IMR-90 (cell line): ENCODE measurements at regions not wholly inside any gene's neighbourhood (a gene's known extent, or its start where the extent isn't known, plus 50 kb on each side); places are given as distances from the start of the nearest gene placed in this dataset.

Source experiments
- ATAC-seq: fragments of 200-7000 bp; cut with Tn5 transposase; 2 replicates; pipeline ENCODE4 v1.9.1; 2020; ENCODE audit warnings: low read depth, mild to moderate bottlenecking, moderate library complexity
- BruUV-seq: library from RNA; stranded (reverse); fragments of 400-500 nt; replicated peaks from 2 replicates; lab custom pipeline; 2021; lab: Mats Ljungman, UMichigan
- CTCF ChIA-PET: fragments of 300-600 bp; formaldehyde crosslinking; extraction: SDS; loops from one replicate; lab custom pipeline; 2021; ENCODE audit warnings: antibody characterized with exemption; lab: Yijun Ruan, JAX
- POLR2A ChIA-PET: fragments of 300-600 bp; sonication (Branson Sonifier 250); formaldehyde crosslinking; loops from one replicate; lab custom pipeline; 2022; ENCODE audit warnings: antibody characterized with exemption; ENCODE audit not compliant: unreplicated experiment; lab: Charles Lee
- DNase-seq: peaks from one replicate; pipeline ENCODE4 v3.0.0; 2013
- H2AFZ ChIP-seq: replicated peaks from 2 replicates; pipeline ENCODE3; 2013; ENCODE audit warnings: low read length, mild to moderate bottlenecking; ENCODE audit not compliant: poor library complexity
- H2AK5ac ChIP-seq: 2 replicates; pipeline ENCODE4 v1.6.1; 2013; ENCODE audit warnings: low read depth, low read length, inconsistent platforms
- H2AK9ac ChIP-seq: replicated peaks from 2 replicates; pipeline ENCODE3; 2013; ENCODE audit warnings: mild to moderate bottlenecking, low read depth, low read length, moderate library complexity; ENCODE audit not compliant: poor library complexity
- H2BK120ac ChIP-seq: 2 replicates; pipeline ENCODE4 v1.6.1; 2013; ENCODE audit warnings: low read depth, low read length, inconsistent platforms
- H2BK15ac ChIP-seq: 3 replicates; pipeline ENCODE4 v1.6.1; 2013; ENCODE audit warnings: low read depth, low read length, inconsistent platforms
- H2BK20ac ChIP-seq: 2 replicates; pipeline ENCODE4 v1.6.1; 2013; ENCODE audit warnings: low read depth, mild to moderate bottlenecking, inconsistent platforms, low read length, moderate library complexity
- H2BK5ac ChIP-seq: 2 replicates; pipeline ENCODE4 v1.6.1; 2013; ENCODE audit warnings: mild to moderate bottlenecking, low read depth, low read length, inconsistent platforms; ENCODE audit not compliant: poor library complexity, severe bottlenecking
- H3K14ac ChIP-seq: replicated peaks from 2 replicates; pipeline ENCODE4 v1.6.1; 2013; ENCODE audit warnings: low read depth, low read length, inconsistent platforms
- H3K18ac ChIP-seq: 2 replicates; pipeline ENCODE4 v1.6.1; 2013; ENCODE audit warnings: low read depth, low read length, control low read depth
- H3K23ac ChIP-seq: 2 replicates; pipeline ENCODE4 v1.6.1; 2013; ENCODE audit warnings: low read depth, low read length, inconsistent platforms
- H3K27ac ChIP-seq: 2 replicates; pipeline ENCODE4 v1.5.1; 2013; ENCODE audit warnings: mild to moderate bottlenecking, control low read depth, low read length; ENCODE audit not compliant: insufficient read depth
- H3K27me3 ChIP-seq: 2 replicates; pipeline ENCODE4 v1.6.1; 2013; ENCODE audit warnings: low read length; ENCODE audit not compliant: control insufficient read depth, insufficient read depth
- H3K36me3 ChIP-seq: 2 replicates; pipeline ENCODE4 v1.6.1; 2013; ENCODE audit warnings: low read length, mixed read lengths; ENCODE audit not compliant: control insufficient read depth, insufficient read depth
- H3K4ac ChIP-seq: 2 replicates; pipeline ENCODE4 v1.6.1; 2013; ENCODE audit warnings: low read depth, low read length, inconsistent platforms
- H3K4me1 ChIP-seq: 2 replicates; pipeline ENCODE4 v1.6.1; 2013; ENCODE audit warnings: low read length, mixed read lengths; ENCODE audit not compliant: control insufficient read depth, insufficient read depth
- H3K4me2 ChIP-seq: 2 replicates; pipeline ENCODE4 v1.6.1; 2013; ENCODE audit warnings: low read depth, mild to moderate bottlenecking, control low read depth, low read length, moderate library complexity
- H3K4me3 ChIP-seq: 2 replicates; pipeline ENCODE4 v1.5.1; 2013; ENCODE audit warnings: low read depth, mild to moderate bottlenecking, control low read depth, low read length, moderate library complexity; ENCODE audit not compliant: insufficient read depth
- H3K56ac ChIP-seq: 2 replicates; pipeline ENCODE4 v1.6.1; 2013; ENCODE audit warnings: low read length, inconsistent platforms; ENCODE audit not compliant: insufficient read depth; ENCODE audit errors: extremely low read depth
- H3K79me1 ChIP-seq, 2 experiments: 2 replicates each; pipeline ENCODE4 v1.6.1; 2013; ENCODE audit warnings: low read length in 2 of 2, inconsistent platforms in 1 of 2, low read depth in 1 of 2
- H3K9ac ChIP-seq: 2 replicates; pipeline ENCODE4 v1.6.1; 2013; ENCODE audit warnings: low read depth, low read length, control low read depth
- H3K9me1 ChIP-seq: 2 replicates; pipeline ENCODE4 v1.6.1; 2013; ENCODE audit warnings: low read length, inconsistent platforms; ENCODE audit not compliant: insufficient read depth
- H3K9me3 ChIP-seq: 2 replicates; pipeline ENCODE4 v1.6.1; 2013; ENCODE audit warnings: low read length; ENCODE audit not compliant: control insufficient read depth, insufficient read depth
- H4K20me1 ChIP-seq: 2 replicates; pipeline ENCODE4 v1.6.1; 2013; ENCODE audit warnings: low read length, inconsistent platforms; ENCODE audit not compliant: insufficient read depth
- H4K5ac ChIP-seq: 2 replicates; pipeline ENCODE4 v1.6.1; 2013; ENCODE audit warnings: mild to moderate bottlenecking, low read depth, low read length, control low read depth
- H4K8ac ChIP-seq, 2 experiments: 2 replicates each; pipeline ENCODE4 v1.6.1; 2013; ENCODE audit warnings: low read depth in 2 of 2, low read length in 2 of 2, control low read depth in 1 of 2, inconsistent platforms in 1 of 2
- H4K91ac ChIP-seq: 2 replicates; pipeline ENCODE4 v1.6.1; 2013; ENCODE audit warnings: low read depth, low read length, inconsistent platforms; ENCODE audit not compliant: insufficient read depth
- BHLHE40 ChIP-seq: fragments of 150-350 bp; IDR thresholded peaks from 2 replicates; pipeline ENCODE4 v1.6.1; 2016; ENCODE audit warnings: mild to moderate bottlenecking, low read depth, low read length
- CEBPB ChIP-seq: IDR thresholded peaks from 2 replicates; pipeline ENCODE4 v1.6.1; 2012; ENCODE audit warnings: low read depth, low read length, improper control_type of control experiment
- CHD1 ChIP-seq: IDR thresholded peaks from 2 replicates; pipeline ENCODE4 v1.6.1; 2012; ENCODE audit warnings: low read depth, low read length, improper control_type of control experiment
- FOS ChIP-seq: fragments of 150-350 bp; IDR thresholded peaks from 2 replicates; pipeline ENCODE4 v1.6.1; 2016; ENCODE audit warnings: low read depth, low read length
- MAFK ChIP-seq: IDR thresholded peaks from 2 replicates; pipeline ENCODE4 v1.6.1; 2012; ENCODE audit warnings: low read depth, low read length, improper control_type of control experiment
- MAZ ChIP-seq: IDR thresholded peaks from 2 replicates; pipeline ENCODE4 v1.6.1; 2012; ENCODE audit warnings: low read depth, mild to moderate bottlenecking, low read length, improper control_type of control experiment, moderate library complexity, borderline replicate concordance
- MXI1 ChIP-seq: IDR thresholded peaks from 2 replicates; pipeline ENCODE4 v1.6.1; 2012; ENCODE audit warnings: low read depth, mild to moderate bottlenecking, low read length, moderate library complexity, borderline replicate concordance
- NFE2L2 ChIP-seq: fragments of 150-350 bp; IDR thresholded peaks from 2 replicates; pipeline ENCODE4 v1.6.1; 2016; ENCODE audit warnings: low read depth, mild to moderate bottlenecking, low read length
- POLR2A ChIP-seq: IDR thresholded peaks from 2 replicates; pipeline ENCODE4 v1.6.1; 2012; ENCODE audit warnings: mild to moderate bottlenecking, low read depth, low read length
- RAD21 ChIP-seq: IDR thresholded peaks from 2 replicates; pipeline ENCODE4 v1.6.1; 2012; ENCODE audit warnings: low read length, improper control_type of control experiment
- RCOR1 ChIP-seq: IDR thresholded peaks from 2 replicates; pipeline ENCODE4 v1.6.1; 2012; ENCODE audit warnings: mild to moderate bottlenecking, low read length, improper control_type of control experiment; ENCODE audit not compliant: insufficient replicate concordance
- RFX5 ChIP-seq: IDR thresholded peaks from 2 replicates; pipeline ENCODE4 v1.8.0; 2012; ENCODE audit warnings: low read depth, mild to moderate bottlenecking, low read length, moderate library complexity
- SMC3 ChIP-seq: fragments of 150-350 bp; IDR thresholded peaks from 2 replicates; pipeline ENCODE4 v1.6.1; 2016; ENCODE audit warnings: low read depth, mild to moderate bottlenecking, antibody characterized with exemption, low read length, moderate library complexity
- WGBS, 2 experiments: methylation state at CpG; one replicate each; pipeline versions ENCODE4 v1.1.5 to v1.1.7; 2013; ENCODE audit warnings: missing lambda C conversion rate in 2 of 2; ENCODE audit not compliant: insufficient read length in 1 of 2; ENCODE audit errors: extremely low coverage in 2 of 2; 5-methylcytosine and 5-hydroxymethylcytosine counted together
- dilution Hi-C: fragments of 300-500 bp; cut with HindIII; formaldehyde crosslinking; loops from one replicate; pipeline ENCODE4 v1.14.3; 2018; ENCODE audit warnings: low sequenced_read_pairs; ENCODE audit not compliant: unreplicated experiment
- in situ Hi-C: fragments of 300-500 bp; cut with MboI; formaldehyde crosslinking; loops from 3 replicates; pipeline ENCODE4 v1.14.3; 2019; ENCODE audit warnings: low sequenced_read_pairs, inconsistent platforms, mixed read lengths
- intact Hi-C: fragments of 100-400 bp; cut with micrococcal nuclease; formaldehyde crosslinking; loops from 2 replicates; pipeline ENCODE4 v1.10.0; 2022
- TF ChIP-seq, protein P1 (sequence below): fragments of 150-350 bp; IDR thresholded peaks from 2 replicates; pipeline ENCODE4 v1.6.1; 2017; ENCODE audit warnings: mild to moderate bottlenecking, antibody characterized with exemption, low read length, low read depth
- TF ChIP-seq, protein P2 (sequence below): fragments of 150-350 bp; IDR thresholded peaks from 2 replicates; pipeline ENCODE4 v1.6.1; 2016; ENCODE audit warnings: low read depth, mild to moderate bottlenecking, low read length, moderate library complexity, borderline replicate concordance
- TF ChIP-seq, protein P3 (sequence below): conservative IDR thresholded peaks from 2 replicates; pipeline ENCODE4 v1.5.1; 2012; ENCODE audit warnings: mild to moderate bottlenecking, low read depth, low read length, improper control_type of control experiment

DNA sequence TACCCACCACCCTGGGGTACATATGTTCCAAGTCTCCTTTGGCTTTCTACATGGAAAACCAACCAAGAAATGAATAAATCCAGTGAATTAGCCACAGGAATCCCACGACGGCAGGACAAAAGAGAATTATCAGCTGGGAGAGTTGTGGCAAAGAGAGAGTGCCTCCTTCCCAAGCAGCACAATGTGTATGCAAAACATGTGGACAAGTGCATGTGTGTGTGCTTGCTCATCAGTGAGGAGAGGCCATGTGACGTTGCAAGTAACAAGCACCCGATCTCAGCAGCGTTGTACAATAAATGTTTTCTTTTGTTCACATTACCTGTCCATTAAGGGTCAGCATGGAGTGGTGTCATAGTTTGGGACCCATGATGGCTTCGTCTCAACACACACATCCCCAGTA, 50.0 kb upstream of the EMX2 start:
- Histone ChIP-seq H4K20me1 (no peaks in the 10 kb centered on the region), H2BK120ac (no peak overlapping the region), H4K5ac (no peak overlapping the region), H2BK5ac (no peak overlapping the region), H3K14ac (no peak overlapping the region), H2BK15ac (no peak overlapping the region), H3K4me1 (no peaks in the 10 kb centered on the region), H3K56ac (no peak overlapping the region), H2BK20ac (no peak overlapping the region), H3K4me3 (no peak overlapping the region), H3K9ac (no peak overlapping the region), H3K27me3 (no peaks in the 10 kb centered on the region), H3K18ac (no peak overlapping the region), H4K91ac (no peak overlapping the region), H3K4me2 (no peak overlapping the region), H2AFZ (no peak overlapping the region), H3K4ac (no peak overlapping the region), H3K23ac (no peak overlapping the region), H3K27ac (no peak overlapping the region), H4K8ac (no peak overlapping the region), H2AK9ac (no peak overlapping the region), H2AK5ac (no peak overlapping the region), H3K9me1 (no peaks in the 10 kb centered on the region; the same call in 1 of the 2 replicates), H3K36me3 (no peaks in the 10 kb centered on the region), H3K79me1 (no peaks in the 10 kb centered on the region), H3K9me3 (no peaks in the 10 kb centered on the region)
- TF ChIP-seq RCOR1, result no peak
- TF ChIP-seq MAZ, result no peak
- TF ChIP-seq RFX5, result no peak
- TF ChIP-seq, protein P1, sequence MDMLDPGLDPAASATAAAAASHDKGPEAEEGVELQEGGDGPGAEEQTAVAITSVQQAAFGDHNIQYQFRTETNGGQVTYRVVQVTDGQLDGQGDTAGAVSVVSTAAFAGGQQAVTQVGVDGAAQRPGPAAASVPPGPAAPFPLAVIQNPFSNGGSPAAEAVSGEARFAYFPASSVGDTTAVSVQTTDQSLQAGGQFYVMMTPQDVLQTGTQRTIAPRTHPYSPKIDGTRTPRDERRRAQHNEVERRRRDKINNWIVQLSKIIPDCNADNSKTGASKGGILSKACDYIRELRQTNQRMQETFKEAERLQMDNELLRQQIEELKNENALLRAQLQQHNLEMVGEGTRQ, result no peak
- no peak for TF ChIP-seq MXI1
- TF ChIP-seq RAD21, result no peak
- no peak for TF ChIP-seq MAFK
- TF ChIP-seq BHLHE40, result no peak
- no peak for TF ChIP-seq SMC3
- no peak for TF ChIP-seq FOS
- TF ChIP-seq NFE2L2, result no peak
- TF ChIP-seq CHD1, result no peak
- TF ChIP-seq, protein P2, sequence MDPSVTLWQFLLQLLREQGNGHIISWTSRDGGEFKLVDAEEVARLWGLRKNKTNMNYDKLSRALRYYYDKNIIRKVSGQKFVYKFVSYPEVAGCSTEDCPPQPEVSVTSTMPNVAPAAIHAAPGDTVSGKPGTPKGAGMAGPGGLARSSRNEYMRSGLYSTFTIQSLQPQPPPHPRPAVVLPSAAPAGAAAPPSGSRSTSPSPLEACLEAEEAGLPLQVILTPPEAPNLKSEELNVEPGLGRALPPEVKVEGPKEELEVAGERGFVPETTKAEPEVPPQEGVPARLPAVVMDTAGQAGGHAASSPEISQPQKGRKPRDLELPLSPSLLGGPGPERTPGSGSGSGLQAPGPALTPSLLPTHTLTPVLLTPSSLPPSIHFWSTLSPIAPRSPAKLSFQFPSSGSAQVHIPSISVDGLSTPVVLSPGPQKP, result no peak
- TF ChIP-seq POLR2A, result no peak
- no peak for TF ChIP-seq CEBPB
- TF ChIP-seq, protein P3, sequence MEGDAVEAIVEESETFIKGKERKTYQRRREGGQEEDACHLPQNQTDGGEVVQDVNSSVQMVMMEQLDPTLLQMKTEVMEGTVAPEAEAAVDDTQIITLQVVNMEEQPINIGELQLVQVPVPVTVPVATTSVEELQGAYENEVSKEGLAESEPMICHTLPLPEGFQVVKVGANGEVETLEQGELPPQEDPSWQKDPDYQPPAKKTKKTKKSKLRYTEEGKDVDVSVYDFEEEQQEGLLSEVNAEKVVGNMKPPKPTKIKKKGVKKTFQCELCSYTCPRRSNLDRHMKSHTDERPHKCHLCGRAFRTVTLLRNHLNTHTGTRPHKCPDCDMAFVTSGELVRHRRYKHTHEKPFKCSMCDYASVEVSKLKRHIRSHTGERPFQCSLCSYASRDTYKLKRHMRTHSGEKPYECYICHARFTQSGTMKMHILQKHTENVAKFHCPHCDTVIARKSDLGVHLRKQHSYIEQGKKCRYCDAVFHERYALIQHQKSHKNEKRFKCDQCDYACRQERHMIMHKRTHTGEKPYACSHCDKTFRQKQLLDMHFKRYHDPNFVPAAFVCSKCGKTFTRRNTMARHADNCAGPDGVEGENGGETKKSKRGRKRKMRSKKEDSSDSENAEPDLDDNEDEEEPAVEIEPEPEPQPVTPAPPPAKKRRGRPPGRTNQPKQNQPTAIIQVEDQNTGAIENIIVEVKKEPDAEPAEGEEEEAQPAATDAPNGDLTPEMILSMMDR, result no peak
- ChIA-PET POLR2A (no interaction called here), CTCF (no interaction called here)
- intact Hi-C loops (no loop called here), dilution Hi-C loops (no loop called here), in situ Hi-C loops (loop anchor here (10.0 kb wide), 1 partner anchor 962 kb away; no protein-coding TSS in a partner anchor)
- BruUV-seq, result no TSS peak
- no peak for DNase-seq
- WGBS, 2 experiments, result no CpG with 5 or more reads among the region's 6 CpGs
- ATAC-seq, result no peak
